ENCODE measurements at regions not wholly inside any gene's neighbourhood (a gene's known extent, or its start where the extent isn't known, plus 50 kb on each side); places are given as distances from the start of the nearest gene placed in this dataset.

DNA sequence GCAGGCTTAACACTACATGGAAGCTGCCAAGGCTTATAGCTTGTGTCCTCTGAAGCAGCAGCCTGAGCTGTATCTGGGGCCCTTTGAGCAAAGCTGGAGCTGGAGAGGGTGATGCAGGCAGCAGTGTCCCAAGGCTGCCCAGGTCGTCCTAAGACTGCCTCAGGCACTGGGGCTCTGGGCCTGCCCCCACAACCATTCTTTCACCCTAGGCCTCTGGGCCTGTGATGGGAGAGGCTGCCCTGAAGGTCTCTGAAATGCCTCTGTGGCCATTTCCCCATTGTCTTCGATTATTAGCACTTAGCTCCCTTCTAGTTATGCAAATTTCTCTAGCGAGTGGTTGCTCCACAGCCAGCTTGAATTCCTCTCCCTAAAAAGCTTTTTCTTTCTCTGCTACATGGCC is 142.0 kb downstream of the LRIG2 start:
- TF ChIP-seq, protein P1, sequence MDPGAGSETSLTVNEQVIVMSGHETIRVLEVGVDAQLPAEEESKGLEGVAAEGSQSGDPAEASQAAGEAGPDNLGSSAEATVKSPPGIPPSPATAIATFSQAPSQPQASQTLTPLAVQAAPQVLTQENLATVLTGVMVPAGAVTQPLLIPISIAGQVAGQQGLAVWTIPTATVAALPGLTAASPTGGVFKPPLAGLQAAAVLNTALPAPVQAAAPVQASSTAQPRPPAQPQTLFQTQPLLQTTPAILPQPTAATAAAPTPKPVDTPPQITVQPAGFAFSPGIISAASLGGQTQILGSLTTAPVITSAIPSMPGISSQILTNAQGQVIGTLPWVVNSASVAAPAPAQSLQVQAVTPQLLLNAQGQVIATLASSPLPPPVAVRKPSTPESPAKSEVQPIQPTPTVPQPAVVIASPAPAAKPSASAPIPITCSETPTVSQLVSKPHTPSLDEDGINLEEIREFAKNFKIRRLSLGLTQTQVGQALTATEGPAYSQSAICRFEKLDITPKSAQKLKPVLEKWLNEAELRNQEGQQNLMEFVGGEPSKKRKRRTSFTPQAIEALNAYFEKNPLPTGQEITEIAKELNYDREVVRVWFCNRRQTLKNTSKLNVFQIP (CRISPR knock-in tag; IDR thresholded peaks at IDR 0.05; ENCODE audit: borderline replicate concordance, low read depth), result no peak
- TF ChIP-seq, protein P2, sequence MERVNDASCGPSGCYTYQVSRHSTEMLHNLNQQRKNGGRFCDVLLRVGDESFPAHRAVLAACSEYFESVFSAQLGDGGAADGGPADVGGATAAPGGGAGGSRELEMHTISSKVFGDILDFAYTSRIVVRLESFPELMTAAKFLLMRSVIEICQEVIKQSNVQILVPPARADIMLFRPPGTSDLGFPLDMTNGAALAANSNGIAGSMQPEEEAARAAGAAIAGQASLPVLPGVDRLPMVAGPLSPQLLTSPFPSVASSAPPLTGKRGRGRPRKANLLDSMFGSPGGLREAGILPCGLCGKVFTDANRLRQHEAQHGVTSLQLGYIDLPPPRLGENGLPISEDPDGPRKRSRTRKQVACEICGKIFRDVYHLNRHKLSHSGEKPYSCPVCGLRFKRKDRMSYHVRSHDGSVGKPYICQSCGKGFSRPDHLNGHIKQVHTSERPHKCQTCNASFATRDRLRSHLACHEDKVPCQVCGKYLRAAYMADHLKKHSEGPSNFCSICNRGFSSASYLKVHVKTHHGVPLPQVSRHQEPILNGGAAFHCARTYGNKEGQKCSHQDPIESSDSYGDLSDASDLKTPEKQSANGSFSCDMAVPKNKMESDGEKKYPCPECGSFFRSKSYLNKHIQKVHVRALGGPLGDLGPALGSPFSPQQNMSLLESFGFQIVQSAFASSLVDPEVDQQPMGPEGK (CRISPR knock-in tag; IDR thresholded peaks at IDR 0.05; ENCODE audit: borderline replicate concordance), result no peak
- no peak for TF ChIP-seq ZNF8 (CRISPR knock-in tag; IDR thresholded peaks at IDR 0.05)
- no peak for TF ChIP-seq ZNF70 (CRISPR knock-in tag; IDR thresholded peaks at IDR 0.05)
- TF ChIP-seq, protein P3, sequence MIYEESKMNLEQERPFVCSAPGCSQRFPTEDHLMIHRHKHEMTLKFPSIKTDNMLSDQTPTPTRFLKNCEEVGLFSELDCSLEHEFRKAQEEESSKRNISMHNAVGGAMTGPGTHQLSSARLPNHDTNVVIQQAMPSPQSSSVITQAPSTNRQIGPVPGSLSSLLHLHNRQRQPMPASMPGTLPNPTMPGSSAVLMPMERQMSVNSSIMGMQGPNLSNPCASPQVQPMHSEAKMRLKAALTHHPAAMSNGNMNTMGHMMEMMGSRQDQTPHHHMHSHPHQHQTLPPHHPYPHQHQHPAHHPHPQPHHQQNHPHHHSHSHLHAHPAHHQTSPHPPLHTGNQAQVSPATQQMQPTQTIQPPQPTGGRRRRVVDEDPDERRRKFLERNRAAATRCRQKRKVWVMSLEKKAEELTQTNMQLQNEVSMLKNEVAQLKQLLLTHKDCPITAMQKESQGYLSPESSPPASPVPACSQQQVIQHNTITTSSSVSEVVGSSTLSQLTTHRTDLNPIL (CRISPR knock-in tag; IDR thresholded peaks at IDR 0.05; ENCODE audit: low read depth), result no peak
- TF ChIP-seq ZFP3 (CRISPR knock-in tag; IDR thresholded peaks at IDR 0.05), result no peak
- TF ChIP-seq RARB (CRISPR knock-in tag; IDR thresholded peaks at IDR 0.05), result no peak
- no peak for TF ChIP-seq ISL1 (CRISPR knock-in tag; IDR thresholded peaks at IDR 0.05)
- TF ChIP-seq, protein P4, sequence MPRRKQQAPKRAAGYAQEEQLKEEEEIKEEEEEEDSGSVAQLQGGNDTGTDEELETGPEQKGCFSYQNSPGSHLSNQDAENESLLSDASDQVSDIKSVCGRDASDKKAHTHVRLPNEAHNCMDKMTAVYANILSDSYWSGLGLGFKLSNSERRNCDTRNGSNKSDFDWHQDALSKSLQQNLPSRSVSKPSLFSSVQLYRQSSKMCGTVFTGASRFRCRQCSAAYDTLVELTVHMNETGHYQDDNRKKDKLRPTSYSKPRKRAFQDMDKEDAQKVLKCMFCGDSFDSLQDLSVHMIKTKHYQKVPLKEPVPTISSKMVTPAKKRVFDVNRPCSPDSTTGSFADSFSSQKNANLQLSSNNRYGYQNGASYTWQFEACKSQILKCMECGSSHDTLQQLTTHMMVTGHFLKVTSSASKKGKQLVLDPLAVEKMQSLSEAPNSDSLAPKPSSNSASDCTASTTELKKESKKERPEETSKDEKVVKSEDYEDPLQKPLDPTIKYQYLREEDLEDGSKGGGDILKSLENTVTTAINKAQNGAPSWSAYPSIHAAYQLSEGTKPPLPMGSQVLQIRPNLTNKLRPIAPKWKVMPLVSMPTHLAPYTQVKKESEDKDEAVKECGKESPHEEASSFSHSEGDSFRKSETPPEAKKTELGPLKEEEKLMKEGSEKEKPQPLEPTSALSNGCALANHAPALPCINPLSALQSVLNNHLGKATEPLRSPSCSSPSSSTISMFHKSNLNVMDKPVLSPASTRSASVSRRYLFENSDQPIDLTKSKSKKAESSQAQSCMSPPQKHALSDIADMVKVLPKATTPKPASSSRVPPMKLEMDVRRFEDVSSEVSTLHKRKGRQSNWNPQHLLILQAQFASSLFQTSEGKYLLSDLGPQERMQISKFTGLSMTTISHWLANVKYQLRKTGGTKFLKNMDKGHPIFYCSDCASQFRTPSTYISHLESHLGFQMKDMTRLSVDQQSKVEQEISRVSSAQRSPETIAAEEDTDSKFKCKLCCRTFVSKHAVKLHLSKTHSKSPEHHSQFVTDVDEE (CRISPR knock-in tag; IDR thresholded peaks at IDR 0.05), result no peak
- no peak for TF ChIP-seq ZFP30 (CRISPR knock-in tag; IDR thresholded peaks at IDR 0.05)
- no peak for TF ChIP-seq PPARA (CRISPR knock-in tag; IDR thresholded peaks at IDR 0.05; ENCODE audit: borderline replicate concordance)
- TF ChIP-seq ZC3H10 (CRISPR knock-in tag; IDR thresholded peaks at IDR 0.05), result no peak
- no peak for ATAC-seq

DNA sequence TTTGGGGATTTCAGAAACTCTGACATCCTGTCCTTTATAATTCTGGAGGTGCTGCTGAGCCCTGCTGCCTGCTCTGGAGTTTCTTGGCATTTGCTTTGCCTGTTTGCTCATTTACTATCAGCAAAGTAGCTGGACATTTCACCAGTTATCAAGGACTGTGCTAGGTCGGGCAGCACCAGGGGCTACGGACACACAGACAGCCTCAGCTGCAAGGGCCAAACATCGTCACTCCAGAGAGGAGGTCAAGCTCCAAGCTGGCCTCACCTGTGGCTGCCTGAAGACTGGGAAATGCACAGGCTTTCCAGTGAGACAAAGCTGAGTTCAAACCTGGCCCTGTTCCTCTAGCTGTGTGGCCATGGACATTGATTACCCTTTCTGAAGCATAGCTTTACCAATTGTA is 143.7 kb downstream of the LRIG2 start:
- no peak for ATAC-seq
- TF ChIP-seq ZNF8 (CRISPR knock-in tag; IDR thresholded peaks at IDR 0.05) (no peak), SNAI2 (CRISPR knock-in tag; IDR thresholded peaks at IDR 0.05) (no peak), ZC3H10 (CRISPR knock-in tag; IDR thresholded peaks at IDR 0.05) (no peak), ESRRG (CRISPR knock-in tag; IDR thresholded peaks at IDR 0.05) (no peak), ZNF565 (CRISPR knock-in tag; conservative IDR thresholded peaks at IDR 0.05; ENCODE audit: low read depth) (no peak), ISL1 (CRISPR knock-in tag; IDR thresholded peaks at IDR 0.05) (no peak), ZNF70 (CRISPR knock-in tag; IDR thresholded peaks at IDR 0.05) (no peak), GLIS3 (CRISPR knock-in tag; IDR thresholded peaks at IDR 0.05) (no peak), ARNTL (CRISPR knock-in tag; IDR thresholded peaks at IDR 0.05; ENCODE audit: borderline replicate concordance, low read depth) (no peak), RARB (CRISPR knock-in tag; IDR thresholded peaks at IDR 0.05) (no peak), TCF4 (CRISPR knock-in tag; IDR thresholded peaks at IDR 0.05; ENCODE audit: borderline replicate concordance) (no peak), CSDC2 (CRISPR knock-in tag; IDR thresholded peaks at IDR 0.05) (no peak), TOX (CRISPR knock-in tag; IDR thresholded peaks at IDR 0.05; ENCODE audit: borderline replicate concordance) (no peak), OSR1 (CRISPR knock-in tag; IDR thresholded peaks at IDR 0.05) (no peak), BACH2 (CRISPR knock-in tag; IDR thresholded peaks at IDR 0.05; ENCODE audit: borderline replicate concordance) (no peak)
- TF ChIP-seq, protein P3 (CRISPR knock-in tag; IDR thresholded peaks at IDR 0.05; ENCODE audit: low read depth), result no peak
- TF ChIP-seq, protein P5, sequence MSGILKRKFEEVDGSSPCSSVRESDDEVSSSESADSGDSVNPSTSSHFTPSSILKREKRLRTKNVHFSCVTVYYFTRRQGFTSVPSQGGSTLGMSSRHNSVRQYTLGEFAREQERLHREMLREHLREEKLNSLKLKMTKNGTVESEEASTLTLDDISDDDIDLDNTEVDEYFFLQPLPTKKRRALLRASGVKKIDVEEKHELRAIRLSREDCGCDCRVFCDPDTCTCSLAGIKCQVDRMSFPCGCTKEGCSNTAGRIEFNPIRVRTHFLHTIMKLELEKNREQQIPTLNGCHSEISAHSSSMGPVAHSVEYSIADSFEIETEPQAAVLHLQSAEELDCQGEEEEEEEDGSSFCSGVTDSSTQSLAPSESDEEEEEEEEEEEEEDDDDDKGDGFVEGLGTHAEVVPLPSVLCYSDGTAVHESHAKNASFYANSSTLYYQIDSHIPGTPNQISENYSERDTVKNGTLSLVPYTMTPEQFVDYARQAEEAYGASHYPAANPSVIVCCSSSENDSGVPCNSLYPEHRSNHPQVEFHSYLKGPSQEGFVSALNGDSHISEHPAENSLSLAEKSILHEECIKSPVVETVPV (CRISPR knock-in tag; IDR thresholded peaks at IDR 0.05), result no peak
- TF ChIP-seq, protein P4 (CRISPR knock-in tag; IDR thresholded peaks at IDR 0.05), result no peak
- TF ChIP-seq, protein P1 (CRISPR knock-in tag; IDR thresholded peaks at IDR 0.05; ENCODE audit: borderline replicate concordance, low read depth), result no peak

Measured in SK-N-SH treated with all-trans-retinoic acid at 6 μM for 48 hours (cell line).